Umbilical cord (tissue), 1 donor: ENCODE measurements at regions not wholly inside any gene's neighbourhood (a gene's known extent, or its start where the extent isn't known, plus 50 kb on each side); places are given as distances from the start of the nearest gene placed in this dataset.
"Not testable (repeated sequence)": the region's sequence is repeated elsewhere in the genome, so short reads cannot be mapped to it uniquely, and the experiment has no call there.

Source experiments
- DNase-seq: peaks from one replicate; pipeline ENCODE4 v3.0.0-alpha.2; 2015; ENCODE audit warnings: low spot score

DNA sequence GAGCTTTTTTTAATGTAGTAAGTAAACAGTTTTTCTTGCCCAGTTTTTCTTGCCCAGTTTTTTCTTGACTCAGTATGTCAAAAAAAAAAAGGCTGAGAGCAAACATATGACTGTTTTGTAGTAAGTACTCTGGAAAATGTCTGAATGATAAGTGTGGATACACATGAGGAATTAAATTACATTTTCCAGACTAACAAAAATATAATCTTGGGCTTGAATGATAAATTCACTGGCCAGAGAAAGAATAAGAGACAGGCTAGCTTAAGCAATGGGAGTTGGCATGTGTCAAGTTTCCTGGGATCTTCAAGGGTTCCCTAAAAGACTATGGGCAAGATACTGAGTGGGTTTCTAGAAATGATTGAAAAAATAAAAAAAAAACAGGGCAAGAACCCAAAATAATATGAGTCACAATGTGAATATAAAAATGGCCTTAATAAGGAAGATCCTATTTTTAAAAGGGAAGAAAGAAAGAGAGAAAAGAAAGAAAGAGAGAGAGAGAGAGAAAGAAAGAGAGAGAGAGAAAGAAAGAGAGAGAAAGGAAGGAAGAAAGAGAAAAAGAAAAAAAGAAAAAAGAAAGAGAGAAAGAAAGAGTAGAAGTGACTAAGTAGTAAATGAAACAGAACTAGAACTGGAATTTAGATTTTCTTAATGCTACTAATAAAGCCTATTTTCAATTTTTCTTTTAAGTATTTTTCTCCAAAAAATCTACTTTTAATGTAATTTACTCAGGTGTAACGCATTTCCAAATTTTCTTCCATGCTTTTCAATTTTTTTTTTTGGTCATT is 60.2 kb downstream of the TFPI2 start:
- peak; percentile 84 for DNase-seq

DNA sequence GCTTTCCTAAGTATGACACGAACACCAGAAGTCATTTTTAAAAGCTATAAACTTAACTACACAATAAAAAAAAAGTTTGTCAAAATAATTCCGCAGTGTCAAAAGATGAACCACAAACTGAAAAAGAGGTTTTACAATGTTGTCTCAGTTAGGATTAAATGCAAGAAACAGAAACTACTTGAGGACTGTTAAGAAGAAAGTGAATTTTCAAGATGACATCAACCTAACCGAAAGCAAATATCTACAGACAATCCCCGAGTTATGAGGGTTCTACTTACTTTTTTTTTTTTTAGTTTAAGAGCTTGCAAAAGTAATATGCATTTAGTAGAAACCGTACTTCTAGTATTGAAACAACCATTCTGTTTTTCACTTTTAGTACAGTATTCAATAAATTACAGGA is 62.3 kb downstream of the TFPI2 start:
- peak; percentile 9 for DNase-seq

DNA sequence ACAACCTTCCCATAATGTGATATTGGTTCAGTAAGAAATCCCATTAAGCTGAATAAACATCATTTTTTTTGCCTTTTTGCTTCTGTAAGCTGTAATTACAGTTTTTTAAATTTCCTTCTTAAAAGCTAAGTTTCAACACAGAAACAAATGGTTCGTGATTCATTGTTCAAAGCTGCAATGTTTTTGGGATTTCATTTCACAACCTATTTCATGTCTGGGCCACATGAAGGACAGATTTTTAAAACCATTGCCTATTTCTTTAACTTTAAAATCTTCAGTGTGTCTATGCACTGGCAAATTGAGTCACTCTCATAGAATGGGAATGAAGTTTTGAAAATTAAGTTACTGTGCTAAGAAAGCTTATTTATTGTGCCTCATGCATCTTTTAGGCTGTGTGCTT is 66.9 kb downstream of the TFPI2 start:
- DNase-seq = no peak

DNA sequence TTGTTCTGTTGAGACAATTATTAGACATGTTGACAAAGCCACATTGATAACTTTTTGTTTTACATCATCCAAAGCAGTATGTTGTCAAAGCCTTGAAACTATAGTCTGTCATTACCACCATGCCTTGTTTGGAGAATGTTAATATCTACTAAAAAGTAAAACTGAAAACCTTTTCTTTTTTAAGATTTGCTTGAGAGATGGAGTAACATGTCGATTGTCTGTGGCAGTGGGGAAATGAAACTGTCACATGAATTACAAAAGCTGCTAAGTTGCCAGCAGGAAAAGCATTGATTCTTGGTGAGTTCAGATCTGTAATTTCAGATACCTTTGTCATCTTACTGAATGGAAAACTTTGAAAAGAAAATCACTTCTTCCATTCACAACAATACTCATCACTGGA is 69.1 kb downstream of the TFPI2 start:
- no peak for DNase-seq

DNA sequence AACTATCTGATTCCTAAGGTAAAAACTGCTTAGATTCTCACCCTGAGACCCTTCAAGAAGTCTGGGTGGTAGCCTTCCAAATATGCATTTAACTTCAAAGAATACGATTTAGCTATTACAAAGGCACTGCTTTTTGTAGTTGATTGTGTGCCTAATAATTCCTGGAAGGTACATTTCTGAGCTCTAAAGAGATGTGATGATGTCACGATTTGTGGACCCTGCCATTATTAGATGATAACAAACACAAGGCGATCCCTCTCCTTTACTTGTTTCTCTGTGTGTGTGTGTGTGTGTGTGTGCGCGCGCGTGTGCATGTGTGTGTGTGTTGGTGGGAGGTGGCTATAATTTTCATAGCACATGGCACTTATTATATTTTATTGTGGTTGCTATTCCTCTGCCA is 70.9 kb downstream of the TFPI2 start:
- DNase-seq = no peak

DNA sequence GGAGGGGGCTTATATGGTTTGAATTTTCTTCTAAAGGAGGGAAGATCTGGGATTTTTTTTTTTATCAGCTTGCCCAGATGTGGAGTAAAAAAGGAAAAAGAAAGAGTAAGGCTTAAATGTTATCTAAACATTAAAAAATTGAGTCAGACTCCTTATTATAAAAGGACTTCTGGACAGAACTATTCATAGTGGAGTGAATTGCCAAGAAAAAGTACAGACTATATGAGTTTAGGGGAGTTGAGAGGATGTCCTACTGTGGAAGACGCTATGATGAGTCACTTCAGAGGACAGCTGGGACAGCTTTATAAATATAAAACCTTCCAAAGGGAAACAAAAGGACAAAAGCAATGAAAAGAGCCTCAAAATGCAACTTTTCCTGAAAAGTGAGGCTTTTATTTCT is 73.0 kb downstream of the TFPI2 start:
- DNase-seq = peak; percentile 77

DNA sequence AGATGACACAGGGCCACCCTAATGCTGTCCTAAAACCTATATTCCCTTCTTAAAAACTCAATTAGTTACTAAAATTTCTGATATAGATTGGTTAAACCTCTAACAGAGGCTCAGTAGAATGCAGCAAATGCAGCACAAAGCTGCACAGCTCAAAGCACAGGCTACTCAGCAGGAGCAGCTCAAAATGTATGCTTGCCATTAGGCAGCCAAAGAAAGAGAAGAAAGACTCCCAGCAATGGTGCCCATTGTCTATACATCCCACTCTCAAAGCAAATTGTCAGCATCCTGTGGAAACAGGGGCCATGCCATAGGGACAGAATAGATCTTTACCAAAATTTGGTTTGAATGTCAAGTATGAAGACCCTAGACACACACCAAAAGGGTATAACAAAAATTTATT is 73.5 kb downstream of the TFPI2 start:
- DNase-seq = no peak

DNA sequence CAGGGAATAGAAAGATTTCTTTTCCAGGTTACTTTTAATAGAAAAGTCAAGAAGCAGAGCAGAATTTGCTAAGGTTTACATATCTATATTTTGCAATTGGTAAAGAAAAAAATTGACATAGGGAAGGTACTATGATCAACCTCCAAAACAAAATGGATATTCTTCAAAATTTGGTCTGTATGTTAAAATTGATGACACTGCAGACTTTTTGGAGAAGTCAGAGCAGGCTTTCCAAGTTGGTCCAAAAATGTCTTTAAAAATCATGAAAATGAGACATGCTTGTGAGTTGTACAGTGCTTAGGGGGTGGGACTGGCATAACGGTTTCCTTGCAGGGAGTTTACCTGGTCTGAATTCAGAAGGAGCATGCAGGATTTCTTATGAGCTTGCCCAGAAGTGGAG is 77.0 kb downstream of the TFPI2 start:
- DNase-seq = no peak

DNA sequence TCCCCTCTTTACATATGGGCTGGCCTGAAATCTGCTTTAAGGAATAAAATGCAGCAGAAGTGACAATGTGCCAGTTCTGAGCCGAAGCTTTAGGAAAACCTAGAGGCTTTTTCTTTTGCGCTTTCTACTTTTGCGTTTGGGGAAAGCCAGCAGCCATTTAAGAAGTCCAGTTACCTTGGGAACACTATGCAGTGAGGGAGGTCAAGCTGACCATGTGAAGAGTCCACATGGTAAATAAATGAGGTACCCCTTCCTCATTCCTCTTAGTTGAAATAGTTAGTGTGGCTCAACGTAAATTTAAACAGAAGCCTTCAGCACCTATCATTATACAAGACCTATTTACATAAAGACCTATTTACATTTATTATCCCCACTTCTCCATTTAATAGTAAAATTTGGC is 78.5 kb downstream of the TFPI2 start:
- DNase-seq = no peak

DNA sequence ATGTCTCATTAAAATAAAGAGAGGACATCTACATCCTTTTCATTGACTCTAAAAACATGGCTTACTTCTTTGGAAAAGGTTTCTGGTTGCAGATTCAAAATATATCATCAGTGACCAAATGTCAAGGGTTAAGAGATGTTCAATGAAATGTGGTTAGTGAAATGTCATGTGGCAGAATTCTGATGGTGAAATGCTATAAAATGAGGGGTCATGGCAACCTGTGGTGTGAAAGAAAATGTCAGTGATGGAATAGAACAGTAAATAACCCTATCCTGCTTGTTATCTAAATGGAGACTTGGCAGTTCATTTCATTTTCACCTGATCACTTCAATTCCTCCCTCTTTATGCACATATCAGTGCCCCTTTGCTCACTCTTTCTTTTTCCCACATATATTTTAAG is 79.4 kb downstream of the TFPI2 start:
- DNase-seq = no peak

DNA sequence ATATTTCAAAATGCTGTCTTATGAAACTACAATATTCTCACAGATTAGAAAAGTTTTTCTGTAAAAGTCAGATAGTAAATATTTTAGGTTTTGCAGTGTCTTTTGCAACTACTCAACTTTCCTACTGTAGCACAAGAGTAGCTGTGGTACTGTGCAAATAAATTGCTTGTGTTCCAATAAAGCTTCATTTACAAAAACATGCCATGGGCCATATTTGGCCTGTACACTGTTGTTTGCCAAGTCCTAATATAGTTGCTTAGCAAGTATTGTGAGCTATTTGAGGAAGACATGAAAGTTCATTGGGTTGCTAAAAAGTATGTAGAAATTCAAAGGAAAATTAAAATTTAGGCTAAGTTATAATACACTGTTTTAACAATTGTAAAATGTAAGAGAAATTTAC is 80.0 kb downstream of the TFPI2 start:
- no peak for DNase-seq

DNA sequence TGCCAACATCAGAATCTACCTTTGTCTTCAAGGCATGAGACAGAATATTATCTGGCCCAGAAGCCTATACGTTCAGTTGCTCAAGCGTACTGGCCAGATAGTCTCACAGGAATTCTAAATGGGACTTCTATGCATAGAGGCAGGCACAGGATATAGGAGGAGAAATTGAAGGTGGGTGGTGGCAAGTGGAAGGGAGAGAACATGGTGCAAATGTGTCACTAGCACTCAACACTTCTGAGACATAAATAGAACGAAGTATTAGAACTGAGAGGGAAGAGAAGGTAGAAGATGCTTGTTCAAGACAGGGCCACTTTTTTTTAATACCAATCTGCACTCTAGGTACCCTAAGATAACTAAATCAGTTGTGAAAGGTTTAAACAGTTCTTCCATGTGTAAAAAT is 85.8 kb downstream of the TFPI2 start:
- DNase-seq = no peak

DNA sequence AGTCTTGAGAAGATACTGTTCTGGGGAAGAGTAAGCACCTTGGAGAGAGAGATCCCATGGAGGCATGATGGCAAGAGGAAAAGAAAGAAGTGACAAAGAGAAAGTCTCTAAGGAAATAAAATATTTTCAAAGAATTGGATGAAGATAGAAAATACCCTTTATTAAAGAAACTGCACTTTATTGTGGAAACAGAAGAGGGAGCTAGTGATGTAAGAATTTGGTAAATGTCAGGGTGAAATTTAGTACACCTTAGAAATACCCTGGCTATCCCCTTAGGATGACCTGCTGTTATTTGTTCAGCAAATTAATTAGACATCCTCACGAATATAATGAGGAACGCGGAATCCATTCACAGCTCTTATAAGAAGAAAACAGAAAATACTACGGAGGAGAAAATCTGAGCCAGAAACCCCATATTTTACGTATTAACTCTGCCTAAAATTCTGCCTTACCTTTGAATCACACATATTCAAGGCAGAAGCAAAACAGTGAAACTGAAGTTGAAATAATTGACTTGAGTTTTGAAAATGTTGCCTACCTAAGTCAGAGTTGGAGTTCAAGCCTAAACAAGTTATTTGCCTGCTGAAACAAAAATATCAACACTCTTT is 90.7 kb downstream of the TFPI2 start:
- no peak for DNase-seq

DNA sequence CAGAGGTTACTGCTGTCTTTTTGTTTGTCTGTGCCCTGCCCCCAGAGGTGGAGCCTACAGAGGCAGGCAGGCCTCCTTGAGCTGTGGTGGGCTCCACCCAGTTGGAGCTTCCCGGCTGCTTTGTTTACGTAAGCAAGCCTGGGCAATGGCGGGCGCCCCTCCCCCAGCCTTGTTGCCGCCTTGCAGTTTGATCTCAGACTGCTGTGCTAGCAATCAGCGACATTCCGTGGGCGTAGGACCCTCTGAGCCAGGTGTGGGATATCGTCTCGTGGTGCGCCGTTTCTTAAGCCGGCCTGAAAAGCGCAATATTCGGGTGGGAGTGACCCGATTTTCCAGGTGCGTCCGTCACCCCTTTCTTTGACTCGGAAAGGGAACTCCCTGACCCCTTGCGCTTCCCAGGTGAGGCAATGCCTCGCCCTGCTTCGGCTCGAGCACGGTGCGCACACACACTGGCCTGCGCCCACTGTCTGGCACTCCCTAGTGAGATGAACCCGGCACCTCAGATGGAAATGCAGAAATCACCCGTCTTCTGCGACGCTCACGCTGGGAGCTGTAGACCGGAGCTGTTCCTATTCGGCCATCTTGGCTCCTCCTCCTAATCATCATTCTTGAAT is 97.4 kb downstream of the TFPI2 start:
- not testable (repeated sequence) for DNase-seq

DNA sequence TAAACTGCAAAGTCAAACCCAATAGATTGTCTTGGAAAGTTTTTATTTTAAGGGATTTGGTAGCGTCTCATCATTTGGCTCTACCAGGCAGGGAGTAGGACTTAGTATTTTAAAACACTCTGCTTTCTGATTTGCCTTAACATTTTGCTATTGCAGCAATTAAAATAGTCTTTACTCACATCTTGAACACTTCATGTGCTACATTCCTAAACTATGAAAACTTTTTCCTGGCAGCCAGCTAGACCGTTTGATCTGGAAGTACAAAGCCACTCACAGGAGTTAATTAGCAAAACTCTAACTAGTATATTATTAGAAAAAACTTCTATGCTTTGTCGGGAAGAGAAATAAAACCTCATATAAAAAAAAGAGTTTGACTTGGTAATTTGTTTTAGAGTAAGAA is 111.4 kb downstream of the TFPI2 start:
- no peak for DNase-seq

DNA sequence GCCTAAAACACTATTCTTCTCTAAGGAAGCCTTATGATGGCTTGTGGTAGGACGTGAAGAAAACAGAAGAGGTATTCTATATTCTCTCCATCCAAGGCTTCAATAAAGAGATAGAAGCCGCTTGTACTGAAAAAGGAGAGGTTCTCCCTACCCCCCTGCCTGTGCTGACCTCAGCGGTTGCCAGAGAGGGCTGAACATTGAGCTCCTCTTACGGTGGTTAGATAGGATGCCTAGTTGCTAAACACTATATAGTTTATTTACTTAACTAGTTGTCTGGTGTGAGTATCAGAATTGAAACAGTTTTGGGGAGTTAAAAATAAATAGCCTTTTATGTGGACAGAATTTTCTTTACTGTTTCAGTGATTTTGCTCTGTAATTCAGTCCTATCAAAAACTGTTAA is 112.2 kb downstream of the TFPI2 start:
- no peak for DNase-seq

DNA sequence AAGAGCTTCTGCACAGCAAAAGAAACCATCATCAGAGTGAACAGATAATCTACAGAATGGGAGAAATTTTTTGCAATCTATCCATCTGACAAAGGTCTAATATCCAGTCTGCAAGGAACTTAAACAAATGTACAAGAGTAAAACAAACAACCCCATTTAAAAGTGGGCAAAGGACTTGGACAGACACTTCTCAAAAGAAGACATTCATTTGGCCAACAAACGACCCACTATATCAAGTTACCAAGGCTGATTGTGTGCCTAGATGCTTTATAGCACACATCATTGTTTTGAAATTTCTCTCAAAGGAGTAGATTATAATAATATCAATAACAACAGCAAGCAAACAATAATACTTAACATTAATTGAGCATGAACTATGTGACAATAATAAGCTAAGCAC is 117.1 kb downstream of the TFPI2 start:
- DNase-seq = no peak

DNA sequence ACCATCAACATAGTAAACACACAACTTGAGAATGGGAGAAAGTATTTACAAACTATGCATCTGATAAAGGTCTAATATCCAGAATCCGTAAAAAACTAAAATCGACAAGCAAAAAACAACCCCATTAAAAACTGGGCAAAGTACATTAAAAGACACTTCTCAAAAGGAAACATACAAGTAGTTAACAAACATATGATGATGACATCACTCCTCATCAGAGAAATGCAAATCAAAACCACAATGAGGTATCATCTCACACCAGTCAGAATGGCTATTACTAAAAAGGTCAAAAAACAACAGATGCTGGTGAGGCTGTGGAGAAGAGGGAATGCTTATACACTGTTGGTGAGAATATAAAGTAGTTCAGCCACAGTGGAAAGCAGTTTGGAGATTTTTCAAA is 125.1 kb downstream of the TFPI2 start:
- no peak for DNase-seq

DNA sequence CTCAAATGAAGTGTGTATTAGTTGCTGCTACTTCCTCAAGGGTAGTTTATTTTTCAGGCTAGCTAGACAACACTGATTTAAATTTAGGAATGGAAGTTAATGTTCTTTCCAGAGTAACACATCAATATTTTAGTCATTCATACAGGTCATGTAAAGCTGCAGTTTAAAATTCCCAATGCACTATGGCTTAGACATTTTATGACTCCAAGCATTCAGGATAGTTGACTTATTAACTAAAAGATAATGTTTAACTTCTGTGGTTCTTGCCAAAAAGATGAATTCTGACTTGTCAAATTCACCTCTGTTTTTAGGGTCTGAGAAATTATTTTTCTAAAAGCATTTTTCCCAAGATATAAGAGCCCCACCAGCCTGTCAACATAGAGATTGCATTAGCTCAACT is 131.9 kb downstream of the TFPI2 start:
- no peak for DNase-seq

DNA sequence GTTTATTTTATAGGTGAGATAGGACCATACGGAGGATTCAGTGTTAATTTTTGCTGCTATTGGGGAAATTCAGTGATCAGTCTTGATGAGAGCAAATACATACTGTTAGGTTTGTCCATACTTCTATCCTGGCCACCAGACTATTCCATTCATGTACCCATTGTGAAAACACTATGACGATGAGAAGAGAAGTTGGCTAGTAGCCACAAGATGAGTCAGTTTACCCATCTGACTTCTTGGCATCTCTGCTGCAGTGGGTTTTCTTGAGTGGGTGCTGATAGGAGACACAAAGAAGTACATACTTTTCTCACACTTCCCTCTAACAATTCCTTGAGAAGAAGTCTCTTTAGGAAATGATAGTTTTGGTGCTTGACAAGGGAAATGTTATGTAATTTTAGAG is 133.1 kb downstream of the TFPI2 start:
- no peak for DNase-seq

DNA sequence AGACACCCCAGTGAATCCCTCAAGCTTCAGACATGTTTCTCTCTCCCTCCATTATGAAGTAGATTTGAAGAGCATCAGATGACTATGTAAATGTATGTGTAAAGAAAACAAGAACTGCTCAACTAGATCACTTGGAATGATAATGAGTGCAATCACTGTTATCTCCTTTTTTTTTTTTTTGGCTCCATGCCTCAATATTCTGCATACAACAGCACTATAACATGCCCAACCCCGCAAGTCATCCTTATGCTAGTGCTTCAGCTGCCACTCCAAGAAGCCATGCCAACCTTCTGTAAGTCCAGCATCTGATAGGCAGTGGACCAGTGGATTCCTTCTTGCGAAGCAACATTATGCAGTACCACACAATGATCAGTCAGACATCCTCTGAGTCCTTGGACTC is 133.7 kb downstream of the TFPI2 start:
- DNase-seq = no peak

DNA sequence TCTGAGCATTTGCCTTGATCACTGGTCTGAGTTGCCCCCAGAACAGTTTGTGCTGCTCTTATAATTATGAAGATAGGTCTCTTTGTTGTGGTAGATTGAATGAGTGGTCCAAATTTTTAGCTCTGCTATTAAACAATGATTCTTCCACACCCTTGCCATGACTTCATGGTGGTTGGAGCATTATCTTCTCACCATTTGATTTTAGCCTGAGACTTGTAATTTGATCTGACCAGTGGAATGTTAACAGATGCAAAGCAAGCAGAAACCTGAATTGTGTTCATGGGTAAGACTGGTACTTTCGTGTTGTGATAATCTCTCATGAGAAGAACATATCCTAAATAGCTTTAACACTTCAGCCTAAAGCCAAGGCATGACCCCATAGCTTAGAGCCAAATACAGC is 139.1 kb downstream of the TFPI2 start:
- no peak for DNase-seq

DNA sequence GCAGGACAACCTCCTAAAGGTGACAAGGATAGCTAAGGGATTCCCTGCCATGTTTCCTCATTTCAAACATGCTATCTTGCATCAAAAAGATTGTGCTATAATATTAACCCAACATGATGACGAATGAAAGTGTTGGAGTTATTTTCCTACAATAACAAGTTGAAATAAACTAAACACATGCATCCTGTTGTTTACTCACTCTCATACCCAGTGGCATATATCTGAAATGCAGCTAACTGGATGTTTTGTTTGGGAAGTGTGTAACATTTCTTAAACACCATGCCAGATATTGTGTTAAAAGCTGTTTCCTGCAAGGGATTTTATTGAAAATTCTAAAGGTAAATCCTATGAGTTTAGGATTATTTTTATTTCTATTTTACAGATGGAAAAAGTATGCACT is 139.6 kb downstream of the TFPI2 start:
- DNase-seq = no peak
